ENCODE measurements at regions not wholly inside any gene's neighbourhood (a gene's known extent, or its start where the extent isn't known, plus 50 kb on each side); places are given as distances from the start of the nearest gene placed in this dataset.

DNA sequence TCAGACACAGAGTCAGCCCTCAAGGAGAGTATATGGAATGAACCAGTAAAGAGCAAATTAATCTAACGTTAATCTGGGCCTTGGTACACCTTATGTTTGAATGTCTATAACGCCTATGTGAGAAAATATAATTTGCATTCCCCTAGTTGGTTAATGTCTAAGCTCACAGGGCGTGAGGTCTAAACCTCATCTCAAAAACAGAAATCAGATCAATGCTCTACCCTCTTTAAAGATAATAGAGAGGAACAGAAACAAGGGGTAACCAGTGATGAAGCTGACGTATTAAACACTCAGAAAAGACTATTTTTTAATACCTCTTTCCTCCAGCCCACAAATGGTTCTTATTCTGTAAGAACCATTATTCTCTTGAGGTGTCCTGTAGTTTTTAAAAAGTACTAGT, 369.2 kb upstream of the NOCT start:
- Histone ChIP-seq H3K23ac (ENCODE audit: low read depth, low read length, poor library complexity) (no peak overlapping the region), H3K27ac (replicated peaks; ENCODE audit: low read length) (no peak overlapping the region), H2AFZ (ENCODE audit: low read length) (no peak overlapping the region), H3K4me2 (ENCODE audit: insufficient read depth, low read length, poor library complexity, severe bottlenecking) (no peak overlapping the region), H2BK5ac (ENCODE audit: low read length) (no peak overlapping the region), H2BK120ac (ENCODE audit: low read depth, low read length) (no peak overlapping the region), H3K4ac (ENCODE audit: low read length) (no peak overlapping the region), H3K27me3 (ENCODE audit: control insufficient read depth in 3 of 3, insufficient read depth in 3 of 3, low read depth in 1 of 3, low read length in 3 of 3) (no peaks in the 10 kb centered on the region), H3K36me3 (replicated peaks in 1 of 2; ENCODE audit: control insufficient read depth in 2 of 2, insufficient read depth in 2 of 2, low read length in 2 of 2) (no peaks in the 10 kb centered on the region), H3K18ac (ENCODE audit: low read length) (no peak overlapping the region), H3K14ac (ENCODE audit: low read length) (no peak overlapping the region), H3K9me3 (replicated peaks in 1 of 2; ENCODE audit: control insufficient read depth in 2 of 2, insufficient read depth in 1 of 2, low read depth in 1 of 2, low read length in 2 of 2) (no peaks in the 10 kb centered on the region), H4K8ac (ENCODE audit: low read depth, low read length) (no peak overlapping the region), H3K4me3 (ENCODE audit: low read length in 2 of 2) (no peak overlapping the region), H2BK12ac (ENCODE audit: low read length) (no peak overlapping the region), H2BK15ac (ENCODE audit: low read length) (no peak overlapping the region), H4K91ac (ENCODE audit: low read depth, low read length, poor library complexity) (no peak overlapping the region), H3K79me1 (ENCODE audit: low read depth, low read length) (no peaks in the 10 kb centered on the region), H2AK5ac (ENCODE audit: low read depth, low read length) (no peak overlapping the region), H3K4me1 (ENCODE audit: control insufficient read depth in 2 of 2, insufficient read depth in 1 of 2, low read depth in 1 of 2, low read length in 2 of 2) (no peaks in the 10 kb centered on the region), H3K9ac (ENCODE audit: low read depth, low read length, poor library complexity) (no peak overlapping the region)
- DNase-seq (ENCODE audit: low spot score) = no peak
- no CpG with 5 or more reads among the region's 4 CpGs for WGBS, 2 donors (ENCODE audit: extremely low coverage in 2 of 2, insufficient read length in 2 of 2, insufficient replicate concordance in 1 of 2)

DNA sequence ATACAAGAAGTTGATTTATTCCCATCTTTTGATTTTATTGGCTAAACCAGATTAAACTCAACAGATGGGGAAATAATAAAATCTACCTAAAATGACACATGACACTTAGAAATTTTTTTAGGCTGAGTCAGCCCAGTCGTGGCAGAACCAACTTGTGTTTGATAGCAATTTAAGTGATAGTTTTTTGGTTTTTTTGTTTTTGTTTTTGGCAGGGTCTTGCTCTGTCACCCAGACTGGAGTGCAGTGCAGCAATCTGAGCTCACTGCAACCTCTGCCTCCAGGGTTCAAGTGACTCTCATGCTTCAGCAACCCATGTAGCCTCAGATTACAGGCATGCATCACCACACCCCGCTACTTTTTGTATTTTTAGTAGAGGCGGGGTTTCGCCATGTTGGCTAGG, 370.3 kb upstream of the NOCT start:
- Histone ChIP-seq H2BK120ac (ENCODE audit: low read depth, low read length) (no peak overlapping the region), H3K14ac (ENCODE audit: low read length) (no peak overlapping the region), H3K4me3 (ENCODE audit: low read length in 2 of 2) (no peak overlapping the region), H4K8ac (ENCODE audit: low read depth, low read length) (no peak overlapping the region), H3K4me2 (ENCODE audit: insufficient read depth, low read length, poor library complexity, severe bottlenecking) (no peak overlapping the region), H2AFZ (ENCODE audit: low read length) (no peak overlapping the region), H4K91ac (ENCODE audit: low read depth, low read length, poor library complexity) (no peak overlapping the region), H2AK5ac (ENCODE audit: low read depth, low read length) (no peak overlapping the region), H3K27ac (replicated peaks; ENCODE audit: low read length) (no peak overlapping the region), H3K79me1 (ENCODE audit: low read depth, low read length) (no peaks in the 10 kb centered on the region), H3K9ac (ENCODE audit: low read depth, low read length, poor library complexity) (no peak overlapping the region), H2BK12ac (ENCODE audit: low read length) (no peak overlapping the region), H3K9me3 (replicated peaks in 1 of 2; ENCODE audit: control insufficient read depth in 2 of 2, insufficient read depth in 1 of 2, low read depth in 1 of 2, low read length in 2 of 2) (no peaks in the 10 kb centered on the region), H3K27me3 (ENCODE audit: control insufficient read depth in 3 of 3, insufficient read depth in 3 of 3, low read depth in 1 of 3, low read length in 3 of 3) (no peaks in the 10 kb centered on the region), H3K18ac (ENCODE audit: low read length) (no peak overlapping the region), H3K36me3 (replicated peaks in 1 of 2; ENCODE audit: control insufficient read depth in 2 of 2, insufficient read depth in 2 of 2, low read length in 2 of 2) (no peaks in the 10 kb centered on the region), H2BK15ac (ENCODE audit: low read length) (no peak overlapping the region), H3K4ac (ENCODE audit: low read length) (no peak overlapping the region), H3K4me1 (ENCODE audit: control insufficient read depth in 2 of 2, insufficient read depth in 1 of 2, low read depth in 1 of 2, low read length in 2 of 2) (no peaks in the 10 kb centered on the region), H3K23ac (ENCODE audit: low read depth, low read length, poor library complexity) (no peak overlapping the region), H2BK5ac (ENCODE audit: low read length) (no peak overlapping the region)
- DNase-seq (ENCODE audit: low spot score) = no peak
- WGBS, 2 donors (ENCODE audit: extremely low coverage in 2 of 2, insufficient read length in 2 of 2, insufficient replicate concordance in 1 of 2) = no CpG with 5 or more reads among the region's 4 CpGs

DNA sequence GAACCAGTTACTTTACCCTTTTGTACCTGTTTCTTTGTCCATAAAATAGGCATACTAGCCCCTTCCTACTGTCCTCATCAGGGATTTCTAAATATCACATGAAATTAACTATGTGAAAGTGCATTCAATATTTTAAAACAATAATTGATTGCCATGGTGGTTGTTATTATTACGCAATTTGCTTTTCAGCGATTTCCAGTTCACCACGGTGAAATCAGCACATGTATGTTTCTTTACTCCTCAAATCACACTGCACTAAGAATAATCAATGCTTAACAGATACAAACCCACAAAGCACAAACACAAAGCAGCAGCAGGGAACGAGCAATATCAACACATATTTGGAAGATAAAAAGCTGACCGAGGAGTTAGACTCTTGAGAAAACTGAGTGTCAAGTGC, 371.3 kb upstream of the NOCT start:
- Histone ChIP-seq H3K27ac (replicated peaks; ENCODE audit: low read length) (no peak overlapping the region), H2BK120ac (ENCODE audit: low read depth, low read length) (no peak overlapping the region), H3K4me1 (ENCODE audit: control insufficient read depth in 2 of 2, insufficient read depth in 1 of 2, low read depth in 1 of 2, low read length in 2 of 2) (no peaks in the 10 kb centered on the region), H3K14ac (ENCODE audit: low read length) (no peak overlapping the region), H3K4ac (ENCODE audit: low read length) (no peak overlapping the region), H2BK15ac (ENCODE audit: low read length) (no peak overlapping the region), H3K9me3 (replicated peaks in 1 of 2; ENCODE audit: control insufficient read depth in 2 of 2, insufficient read depth in 1 of 2, low read depth in 1 of 2, low read length in 2 of 2) (no peaks in the 10 kb centered on the region), H2AFZ (ENCODE audit: low read length) (no peak overlapping the region), H3K9ac (ENCODE audit: low read depth, low read length, poor library complexity) (no peak overlapping the region), H3K18ac (ENCODE audit: low read length) (no peak overlapping the region), H4K91ac (ENCODE audit: low read depth, low read length, poor library complexity) (no peak overlapping the region), H2BK12ac (ENCODE audit: low read length) (no peak overlapping the region), H2BK5ac (ENCODE audit: low read length) (no peak overlapping the region), H3K36me3 (replicated peaks in 1 of 2; ENCODE audit: control insufficient read depth in 2 of 2, insufficient read depth in 2 of 2, low read length in 2 of 2) (no peaks in the 10 kb centered on the region), H2AK5ac (ENCODE audit: low read depth, low read length) (no peak overlapping the region), H4K8ac (ENCODE audit: low read depth, low read length) (no peak overlapping the region), H3K4me2 (ENCODE audit: insufficient read depth, low read length, poor library complexity, severe bottlenecking) (no peak overlapping the region), H3K4me3 (ENCODE audit: low read length in 2 of 2) (no peak overlapping the region), H3K23ac (ENCODE audit: low read depth, low read length, poor library complexity) (no peak overlapping the region), H3K79me1 (ENCODE audit: low read depth, low read length) (no peaks in the 10 kb centered on the region), H3K27me3 (ENCODE audit: control insufficient read depth in 3 of 3, insufficient read depth in 3 of 3, low read depth in 1 of 3, low read length in 3 of 3) (no peaks in the 10 kb centered on the region)
- no CpG with 5 or more reads among the region's 5 CpGs for WGBS, 2 donors (ENCODE audit: extremely low coverage in 2 of 2, insufficient read length in 2 of 2, insufficient replicate concordance in 1 of 2)
- DNase-seq (ENCODE audit: low spot score) = no peak

DNA sequence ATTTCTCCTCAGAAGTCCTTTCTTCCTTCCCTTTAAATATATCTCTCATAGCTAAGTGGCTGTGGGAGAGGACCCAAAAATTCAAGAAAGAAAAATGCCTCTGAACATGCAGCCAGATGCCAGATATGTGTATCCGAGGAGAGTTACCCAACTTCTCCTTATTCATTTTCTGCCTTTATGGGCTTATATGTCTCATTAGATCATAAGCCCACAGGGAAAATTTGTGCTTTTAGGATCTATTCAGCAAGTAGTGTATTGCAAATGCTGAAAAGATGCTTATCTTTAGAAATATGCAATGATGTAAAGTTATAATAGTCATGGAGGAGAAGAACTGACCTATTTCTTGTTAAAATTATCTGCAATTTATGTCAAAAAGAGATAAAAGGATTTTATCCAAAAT, 371.8 kb upstream of the NOCT start:
- Histone ChIP-seq H3K4me2 (ENCODE audit: insufficient read depth, low read length, poor library complexity, severe bottlenecking) (no peak overlapping the region), H3K18ac (ENCODE audit: low read length) (no peak overlapping the region), H2BK12ac (ENCODE audit: low read length) (no peak overlapping the region), H2AK5ac (ENCODE audit: low read depth, low read length) (no peak overlapping the region), H3K79me1 (ENCODE audit: low read depth, low read length) (no peaks in the 10 kb centered on the region), H3K9ac (ENCODE audit: low read depth, low read length, poor library complexity) (no peak overlapping the region), H4K8ac (ENCODE audit: low read depth, low read length) (no peak overlapping the region), H3K27ac (replicated peaks; ENCODE audit: low read length) (no peak overlapping the region), H2AFZ (ENCODE audit: low read length) (no peak overlapping the region), H3K4me3 (ENCODE audit: low read length in 2 of 2) (no peak overlapping the region), H4K91ac (ENCODE audit: low read depth, low read length, poor library complexity) (no peak overlapping the region), H3K36me3 (replicated peaks in 1 of 2; ENCODE audit: control insufficient read depth in 2 of 2, insufficient read depth in 2 of 2, low read length in 2 of 2) (no peaks in the 10 kb centered on the region), H3K23ac (ENCODE audit: low read depth, low read length, poor library complexity) (no peak overlapping the region), H3K14ac (ENCODE audit: low read length) (no peak overlapping the region), H2BK5ac (ENCODE audit: low read length) (no peak overlapping the region), H3K9me3 (replicated peaks in 1 of 2; ENCODE audit: control insufficient read depth in 2 of 2, insufficient read depth in 1 of 2, low read depth in 1 of 2, low read length in 2 of 2) (no peaks in the 10 kb centered on the region), H2BK120ac (ENCODE audit: low read depth, low read length) (no peak overlapping the region), H3K4me1 (ENCODE audit: control insufficient read depth in 2 of 2, insufficient read depth in 1 of 2, low read depth in 1 of 2, low read length in 2 of 2) (no peaks in the 10 kb centered on the region), H3K27me3 (ENCODE audit: control insufficient read depth in 3 of 3, insufficient read depth in 3 of 3, low read depth in 1 of 3, low read length in 3 of 3) (no peaks in the 10 kb centered on the region), H2BK15ac (ENCODE audit: low read length) (no peak overlapping the region), H3K4ac (ENCODE audit: low read length) (no peak overlapping the region)
- no peak for DNase-seq (ENCODE audit: low spot score)
- no CpG with 5 or more reads among the region's 1 CpG for WGBS, 2 donors (ENCODE audit: extremely low coverage in 2 of 2, insufficient read length in 2 of 2, insufficient replicate concordance in 1 of 2)

All from neuronal stem cell (in vitro differentiated cells).